ELF-1 (cell line): ENCODE measurements at regions not wholly inside any gene's neighbourhood (a gene's known extent, or its start where the extent isn't known, plus 50 kb on each side); places are given as distances from the start of the nearest gene placed in this dataset.
A peak's percentile ranks its signal among the peaks of the same experiment; 100 is the strongest.

Experiments
- DNase-seq: peaks from one replicate; pipeline ENCODE4 v3.0.0-alpha.2; 2016; ENCODE audit warnings: low read depth, low spot score

GRCh38 chr13:89695343-89696257 is 1651.9 kb upstream of the MIR17HG start:
- DNase-seq = peak; percentile 57

GRCh38 chr13:89701913-89702312 is 1645.6 kb upstream of the MIR17HG start:
- no peak for DNase-seq

GRCh38 chr13:89704040-89704439 is 1643.4 kb upstream of the MIR17HG start:
- DNase-seq = no peak

- DNase-seq = no peak
These were observed 1639.5 kb upstream of the MIR17HG start for GRCh38 chr13:89708013-89708412.

GRCh38 chr13:89721216-89721615 is 1626.3 kb upstream of the MIR17HG start:
- DNase-seq = no peak

- DNase-seq = no peak
These were observed 1620.6 kb upstream of the MIR17HG start for GRCh38 chr13:89726690-89727435.

GRCh38 chr13:89733829-89734228 is 1613.7 kb upstream of the MIR17HG start:
- no peak for DNase-seq

GRCh38 chr13:89737051-89737450 is 1610.4 kb upstream of the MIR17HG start:
- DNase-seq = no peak

- DNase-seq = no peak
These were observed 1609.4 kb upstream of the MIR17HG start for GRCh38 chr13:89738072-89738471.

- no peak for DNase-seq
These were observed 1606.3 kb upstream of the MIR17HG start for GRCh38 chr13:89740994-89741685.

GRCh38 chr13:89746554-89746953 is 1600.9 kb upstream of the MIR17HG start:
- no peak for DNase-seq

GRCh38 chr13:89748716-89749115 is 1598.8 kb upstream of the MIR17HG start:
- DNase-seq = no peak

- no peak for DNase-seq
These were observed 1597.6 kb upstream of the MIR17HG start for GRCh38 chr13:89749888-89750287.

- no peak for DNase-seq
These were observed 1597.1 kb upstream of the MIR17HG start for GRCh38 chr13:89750371-89750770.

GRCh38 chr13:89751432-89751930 is 1596.0 kb upstream of the MIR17HG start:
- DNase-seq = no peak

GRCh38 chr13:89752394-89752793 is 1595.1 kb upstream of the MIR17HG start:
- DNase-seq = no peak

- no peak for DNase-seq
These were observed 1591.6 kb upstream of the MIR17HG start for GRCh38 chr13:89755729-89756492.

GRCh38 chr13:89763005-89763404 is 1584.5 kb upstream of the MIR17HG start:
- no peak for DNase-seq

- no peak for DNase-seq
These were observed 1564.2 kb upstream of the MIR17HG start for GRCh38 chr13:89783221-89783755.

- no peak for DNase-seq
These were observed 1563.2 kb upstream of the MIR17HG start for GRCh38 chr13:89784161-89784809.
